H1 (cell line): ENCODE measurements at regions not wholly inside any gene's neighbourhood (a gene's known extent, or its start where the extent isn't known, plus 50 kb on each side); places are given as distances from the start of the nearest gene placed in this dataset.

Experiments used
- CTCF ChIA-PET: fragments of 300-600 bp; sonication (Branson Sonifier 250); formaldehyde crosslinking; loops from one replicate; lab custom pipeline; 2021; ENCODE audit not compliant: partially characterized antibody; lab: Charles Lee
- POLR2A ChIA-PET: fragments of 300-600 bp; sonication (Branson Sonifier 250); formaldehyde crosslinking; loops from one replicate; lab custom pipeline; 2021; ENCODE audit warnings: inconsistent platforms; ENCODE audit not compliant: partially characterized antibody; lab: Charles Lee
- DNase-seq, 2 experiments: peaks; one replicate each; pipeline versions ENCODE4 v3.0.0 to v3.0.0-alpha.2; 2010 to 2022; ENCODE audit warnings: low spot score in 2 of 2, low read depth in 1 of 2, mixed read lengths in 1 of 2
- FAIRE-seq: peaks from 2 replicates; lab custom pipeline; 2011; peaks lifted over from hg19 to GRCh38; lab: Jason Lieb, UNC
- H2AFZ ChIP-seq: 2 replicates; pipeline ENCODE4 v1.8.1; 2012; ENCODE audit warnings: low read length, inconsistent platforms
- H2AK5ac ChIP-seq: 2 replicates; pipeline ENCODE4 v1.6.1; 2013; ENCODE audit warnings: low read depth, low read length
- H2BK120ac ChIP-seq: replicated peaks from 2 replicates; pipeline ENCODE3; 2013; ENCODE audit warnings: low read depth, low read length, inconsistent platforms
- H2BK12ac ChIP-seq: 2 replicates; pipeline ENCODE4 v1.6.1; 2013; ENCODE audit warnings: low read depth, low read length
- H2BK15ac ChIP-seq: 2 replicates; pipeline ENCODE4 v1.6.1; 2013; ENCODE audit warnings: low read length
- H2BK20ac ChIP-seq: 2 replicates; pipeline ENCODE4 v1.6.1; 2013; ENCODE audit warnings: low read length
- H2BK5ac ChIP-seq: 2 replicates; pipeline ENCODE4 v1.6.1; 2013; ENCODE audit warnings: low read depth, low read length
- H3K14ac ChIP-seq: 2 replicates; pipeline ENCODE4 v1.6.1; 2013; ENCODE audit warnings: inconsistent platforms; ENCODE audit not compliant: insufficient read length
- H3K18ac ChIP-seq: 2 replicates; pipeline ENCODE4 v1.6.1; 2013; ENCODE audit warnings: low read length; ENCODE audit errors: extremely low read depth
- H3K23ac ChIP-seq: 2 replicates; pipeline ENCODE4 v1.6.1; 2013; ENCODE audit warnings: inconsistent platforms; ENCODE audit not compliant: insufficient read length
- H3K23me2 ChIP-seq: 2 replicates; pipeline ENCODE4 v1.6.1; 2013; ENCODE audit warnings: low read depth, low read length
- H3K27ac ChIP-seq: 2 replicates; pipeline ENCODE4 v1.6.1; 2011; ENCODE audit warnings: low read depth, low read length, inconsistent platforms
- H3K27me3 ChIP-seq, 4 experiments: replicated peaks in 1 of 4; 1 replicate in 1 of 4; 2 replicates in 3 of 4; pipeline versions ENCODE4 v1.6.1 to v1.8.1; 2011 to 2013; ENCODE audit warnings: low read length in 3 of 4, mild to moderate bottlenecking in 3 of 4, inconsistent platforms in 2 of 4, mixed read lengths in 2 of 4, moderate library complexity in 1 of 4; ENCODE audit not compliant: control insufficient read depth in 3 of 4, insufficient read depth in 3 of 4; ENCODE audit errors: extremely low read depth in 1 of 4
- H3K36me3 ChIP-seq, 4 experiments: 2 replicates each; pipeline versions ENCODE4 v1.6.1 to v1.8.1; 2011 to 2013; ENCODE audit warnings: mild to moderate bottlenecking in 4 of 4, low read length in 3 of 4, moderate library complexity in 2 of 4, control low read depth in 1 of 4, inconsistent platforms in 1 of 4; ENCODE audit not compliant: insufficient read depth in 4 of 4, control insufficient read depth in 2 of 4
- H3K4ac ChIP-seq: replicated peaks from 2 replicates; pipeline ENCODE3; 2013; ENCODE audit warnings: low read length, low read depth, mixed read lengths, inconsistent platforms; ENCODE audit not compliant: insufficient read length
- H3K4me1 ChIP-seq, 4 experiments: replicated peaks in 1 of 4; 1 replicate in 1 of 4; 2 replicates in 3 of 4; pipeline versions ENCODE4 v1.6.1 to v1.8.1; 2011 to 2013; ENCODE audit warnings: low read length in 3 of 4, inconsistent platforms in 2 of 4, mixed read lengths in 1 of 4; ENCODE audit not compliant: insufficient read depth in 4 of 4, control insufficient read depth in 3 of 4
- H3K4me2 ChIP-seq, 2 experiments: 2 replicates each; pipeline versions ENCODE4 v1.6.1 to v1.8.1; 2011 to 2013; ENCODE audit warnings: low read depth in 2 of 2, low read length in 2 of 2, control low read depth in 1 of 2, inconsistent platforms in 1 of 2, mild to moderate bottlenecking in 1 of 2; ENCODE audit not compliant: insufficient read depth in 1 of 2
- H3K4me3 ChIP-seq, 4 experiments: fragments of 200-600, 300-600 bp in 1 of 4; sonication (generic), shearing (Covaris generic), sonication (Bioruptor Twin) in 1 of 4; 2 replicates each; pipeline versions ENCODE4 v1.5.1 to v1.8.1; 2011 to 2016; ENCODE audit warnings: low read length in 4 of 4, low read depth in 3 of 4, control low read depth in 2 of 4, inconsistent platforms in 2 of 4, mild to moderate bottlenecking in 2 of 4, mixed read lengths in 1 of 4, moderate library complexity in 1 of 4; ENCODE audit not compliant: insufficient read depth in 2 of 4; ENCODE audit errors: extremely low read depth in 1 of 4
- H3K56ac ChIP-seq: replicated peaks from 2 replicates; pipeline ENCODE3; 2013; ENCODE audit warnings: low read depth, mild to moderate bottlenecking, mixed read lengths, low read length, inconsistent platforms; ENCODE audit not compliant: insufficient read length
- H3K79me1 ChIP-seq: 2 replicates; pipeline ENCODE4 v1.6.1; 2013; ENCODE audit warnings: low read depth, low read length, control low read depth
- H3K79me2 ChIP-seq, 2 experiments: 2 replicates each; pipeline versions ENCODE4 v1.6.1 to v1.8.1; 2012 to 2013; ENCODE audit warnings: low read length in 2 of 2, mild to moderate bottlenecking in 2 of 2, inconsistent platforms in 1 of 2; ENCODE audit not compliant: insufficient read depth in 2 of 2, control insufficient read depth in 1 of 2
- H3K9ac ChIP-seq, 4 experiments: replicated peaks in 1 of 4; 1 replicate in 1 of 4; 2 replicates in 3 of 4; pipeline versions ENCODE4 v1.6.1 to v1.8.1; 2011 to 2013; ENCODE audit warnings: low read depth in 3 of 4, low read length in 3 of 4, control low read depth in 2 of 4, mild to moderate bottlenecking in 2 of 4, moderate library complexity in 2 of 4, inconsistent platforms in 1 of 4; ENCODE audit errors: extremely low read depth in 1 of 4
- H3K9me3 ChIP-seq, 2 experiments: 2 replicates each; pipeline versions ENCODE4 v1.6.1 to v1.8.1; 2012 to 2013; ENCODE audit warnings: mild to moderate bottlenecking in 2 of 2, moderate library complexity in 2 of 2, control low read depth in 1 of 2, inconsistent platforms in 1 of 2, low read depth in 1 of 2, low read length in 1 of 2, mixed read lengths in 1 of 2; ENCODE audit not compliant: insufficient read depth in 2 of 2
- H4K20me1 ChIP-seq, 2 experiments: replicated peaks in 1 of 2; 2 replicates each; pipeline versions ENCODE3 to v1.8.1; 2011 to 2013; ENCODE audit warnings: inconsistent platforms in 2 of 2, low read length in 2 of 2, mild to moderate bottlenecking in 1 of 2; ENCODE audit not compliant: insufficient read depth in 2 of 2, control insufficient read depth in 1 of 2
- H4K5ac ChIP-seq: 2 replicates; pipeline ENCODE4 v1.6.1; 2013; ENCODE audit warnings: low read length, low read depth, mixed read lengths, inconsistent platforms; ENCODE audit not compliant: insufficient read length
- H4K8ac ChIP-seq: 2 replicates; pipeline ENCODE4 v1.8.0; 2013; ENCODE audit warnings: mild to moderate bottlenecking, moderate library complexity, low read length, inconsistent platforms; ENCODE audit not compliant: insufficient read depth; ENCODE audit errors: extremely low read depth
- H4K91ac ChIP-seq: replicated peaks from 2 replicates; pipeline ENCODE3; 2013; ENCODE audit warnings: low read length, mixed read lengths, inconsistent platforms; ENCODE audit not compliant: insufficient read length
- CBX5 ChIP-seq: fragments of 300-800, 300-1000 bp; sonication (generic); IDR thresholded peaks from 2 replicates; pipeline ENCODE4 v1.7.1; 2016; ENCODE audit warnings: antibody characterized with exemption, low read length, low read depth
- CEBPB ChIP-seq: IDR thresholded peaks from 2 replicates; pipeline ENCODE4 v1.6.1; 2012; ENCODE audit warnings: low read depth, low read length
- SIRT6 ChIP-seq: IDR thresholded peaks from one replicate; pipeline ENCODE4 v1.7.1; 2012; ENCODE audit warnings: low read length, inconsistent platforms
- WGBS, 2 experiments: shearing (Covaris generic) in 1 of 2; methylation state at CpG; one replicate each; pipeline versions ENCODE4 v1.1.6 to v1.1.7; 2013 to 2015; ENCODE audit warnings: low lambda C conversion rate in 2 of 2, mixed read lengths in 2 of 2, inconsistent platforms in 1 of 2, low coverage in 1 of 2, missing lambda C conversion rate in 1 of 2; ENCODE audit not compliant: insufficient replicate concordance in 2 of 2, insufficient coverage in 1 of 2, insufficient read length in 1 of 2; ENCODE audit errors: extremely low coverage in 1 of 2, missing lambda C conversion rate in 1 of 2; 5-methylcytosine and 5-hydroxymethylcytosine counted together

DNA sequence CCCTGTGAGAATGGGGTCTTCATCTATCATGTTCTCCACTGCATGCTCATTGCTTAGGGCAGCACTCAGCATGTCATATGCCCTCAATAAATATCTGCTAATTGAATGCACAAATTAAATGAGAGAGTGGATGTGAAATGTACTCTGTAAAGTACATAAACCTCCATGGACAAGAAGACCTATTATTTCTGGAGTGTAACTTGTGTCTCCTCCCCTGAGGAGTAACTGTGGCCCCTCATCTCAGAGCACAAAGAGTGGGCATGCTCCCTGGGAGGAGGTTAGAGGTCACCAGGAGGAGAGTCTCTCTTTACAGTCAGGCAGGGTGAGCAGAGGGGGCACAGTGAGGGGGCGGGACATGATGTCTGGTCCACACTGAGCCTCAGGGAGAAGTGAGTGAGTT, 313.6 kb upstream of the PODXL start:
- Histone ChIP-seq H2BK15ac (no peak overlapping the region), H3K36me3 (no peaks in the 10 kb centered on the region), H4K8ac (no peak overlapping the region), H3K79me1 (no peaks in the 10 kb centered on the region), H3K79me2 (no peaks in the 10 kb centered on the region), H3K23ac (no peak overlapping the region), H4K5ac (no peak overlapping the region), H3K18ac (no peak overlapping the region), H2BK20ac (no peak overlapping the region), H2AFZ (no peak overlapping the region), H4K20me1 (no peaks in the 10 kb centered on the region), H3K4me1 (no peaks in the 10 kb centered on the region), H2BK5ac (no peak overlapping the region), H4K91ac (no peak overlapping the region), H3K14ac (no peak overlapping the region), H3K4me2 (no peak overlapping the region), H2BK120ac (no peak overlapping the region), H3K9ac (no peak overlapping the region), H3K4ac (no peak overlapping the region), H3K27ac (no peak overlapping the region), H3K4me3 (no peak overlapping the region), H3K9me3 (no peaks in the 10 kb centered on the region), H2AK5ac (no peak overlapping the region), H3K27me3 (no peaks in the 10 kb centered on the region; a peak in 1 of 7 replicates), H3K56ac (no peak overlapping the region), H3K23me2 (peaks cover 2% of the 10 kb centered on the region; the same call in 1 of the 2 replicates), H2BK12ac (no peak overlapping the region)
- CTCF ChIA-PET, result interaction anchor here (5.4 kb wide), 1 partner anchor 12 kb away, joined by 35 read pairs; no protein-coding TSS in a partner anchor
- POLR2A ChIA-PET, result no interaction called here
- TF ChIP-seq SIRT6 (no peak), CEBPB (no peak), CBX5 (no peak)
- WGBS, 2 experiments, result 71% methylated on average over 1 of the region's 1 CpG; no CpG with 5 or more reads in 1 of the 2 experiments
- FAIRE-seq (no peak), DNase-seq (no peak)
